ENCODE measurements at regions not wholly inside any gene's neighbourhood (a gene's known extent, or its start where the extent isn't known, plus 50 kb on each side); places are given as distances from the start of the nearest gene placed in this dataset.

DNA sequence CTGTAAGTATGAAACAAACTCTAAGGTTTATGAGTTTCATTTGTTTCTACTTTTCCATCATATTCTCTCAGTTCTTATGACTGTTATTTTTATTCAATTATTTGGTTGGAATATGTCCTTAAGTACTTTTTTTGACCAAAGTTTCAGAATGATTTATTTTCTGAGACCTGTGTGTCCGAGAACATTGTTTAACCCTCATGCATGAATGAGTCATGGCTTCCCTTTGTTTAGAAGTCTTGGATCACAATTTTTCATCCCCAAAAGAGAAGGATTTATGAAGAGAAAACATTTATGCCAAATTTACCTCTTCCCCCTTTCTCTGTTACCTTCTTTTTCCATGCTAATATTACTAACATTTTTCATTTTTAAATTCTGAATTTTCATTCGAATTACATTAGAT, 518.0 kb upstream of the NR2F2 start:
- TF ChIP-seq ZNF274 (IDR thresholded peaks at IDR 0.05; ENCODE audit: low read depth, low read length) (no peak), YY1 (IDR thresholded peaks at IDR 0.05; ENCODE audit: insufficient read depth, insufficient read length) (no peak)
